H1 (cell line): ENCODE measurements at regions not wholly inside any gene's neighbourhood (a gene's known extent, or its start where the extent isn't known, plus 50 kb on each side); places are given as distances from the start of the nearest gene placed in this dataset.

Experiments
- BCL11A ChIP-seq, 2 experiments: IDR thresholded peaks; one replicate each; pipeline ENCODE4 v1.6.1; 2011; ENCODE audit warnings: low read depth in 2 of 2, low read length in 2 of 2, mild to moderate bottlenecking in 2 of 2
- CEBPB ChIP-seq: IDR thresholded peaks from 2 replicates; pipeline ENCODE4 v1.6.1; 2012; ENCODE audit warnings: low read depth, low read length
- EGR1 ChIP-seq: IDR thresholded peaks from 2 replicates; pipeline ENCODE4 v1.6.1; 2011; ENCODE audit warnings: low read depth, low read length, borderline replicate concordance
- JUND ChIP-seq: IDR thresholded peaks from 2 replicates; pipeline ENCODE4 v1.6.1; 2011; ENCODE audit warnings: mild to moderate bottlenecking, improper control_type of control experiment, low read length
- POLR2A ChIP-seq, 2 experiments: IDR thresholded peaks; 1 replicate in 1 of 2; 2 replicates in 1 of 2; pipeline ENCODE4 v1.6.1; 2011; ENCODE audit warnings: low read depth in 2 of 2, low read length in 2 of 2, mild to moderate bottlenecking in 2 of 2; ENCODE audit errors: control extremely low read depth in 1 of 2
- SP1 ChIP-seq: IDR thresholded peaks from 2 replicates; pipeline ENCODE4 v1.6.1; 2011; ENCODE audit warnings: low read depth, low read length
- SUZ12 ChIP-seq: fragments of 200-600 bp; sonication (generic); IDR thresholded peaks from 2 replicates; pipeline ENCODE4 v1.6.1; 2012; ENCODE audit warnings: mild to moderate bottlenecking, inconsistent platforms, low read length, moderate library complexity, mixed read lengths
- TAF1 ChIP-seq: IDR thresholded peaks from 2 replicates; pipeline ENCODE4 v1.6.1; 2011; ENCODE audit warnings: mild to moderate bottlenecking, low read depth, low read length
- TBP ChIP-seq: IDR thresholded peaks from 2 replicates; pipeline ENCODE4 v1.6.1; 2011; ENCODE audit warnings: low read depth, low read length, improper control_type of control experiment
- ZNF274 ChIP-seq: IDR thresholded peaks from 2 replicates; pipeline ENCODE4 v1.7.0; 2012; ENCODE audit warnings: low read length, borderline replicate concordance; ENCODE audit errors: extremely low read depth
- TF ChIP-seq, protein P1 (sequence below): IDR thresholded peaks from 2 replicates; pipeline ENCODE4 v1.6.1; 2012; ENCODE audit warnings: inconsistent platforms
- TF ChIP-seq, protein P2 (sequence below), 3 experiments: IDR thresholded peaks; 1 replicate in 2 of 3; 2 replicates in 1 of 3; pipeline versions ENCODE4 v1.5.1 to v1.6.1; 2011; ENCODE audit warnings: low read length in 3 of 3, mild to moderate bottlenecking in 3 of 3, inconsistent platforms in 2 of 3, low read depth in 1 of 3, moderate library complexity in 1 of 3; ENCODE audit not compliant: insufficient read depth in 1 of 3; ENCODE audit errors: control extremely low read depth in 1 of 3
- TF ChIP-seq, protein P3 (sequence below): IDR thresholded peaks from 2 replicates; pipeline ENCODE4 v1.6.1; 2012; ENCODE audit warnings: inconsistent platforms
- TF ChIP-seq, protein P4 (sequence below): IDR thresholded peaks from 2 replicates; pipeline ENCODE4 v1.6.1; 2012; ENCODE audit warnings: low read length, inconsistent platforms

DNA sequence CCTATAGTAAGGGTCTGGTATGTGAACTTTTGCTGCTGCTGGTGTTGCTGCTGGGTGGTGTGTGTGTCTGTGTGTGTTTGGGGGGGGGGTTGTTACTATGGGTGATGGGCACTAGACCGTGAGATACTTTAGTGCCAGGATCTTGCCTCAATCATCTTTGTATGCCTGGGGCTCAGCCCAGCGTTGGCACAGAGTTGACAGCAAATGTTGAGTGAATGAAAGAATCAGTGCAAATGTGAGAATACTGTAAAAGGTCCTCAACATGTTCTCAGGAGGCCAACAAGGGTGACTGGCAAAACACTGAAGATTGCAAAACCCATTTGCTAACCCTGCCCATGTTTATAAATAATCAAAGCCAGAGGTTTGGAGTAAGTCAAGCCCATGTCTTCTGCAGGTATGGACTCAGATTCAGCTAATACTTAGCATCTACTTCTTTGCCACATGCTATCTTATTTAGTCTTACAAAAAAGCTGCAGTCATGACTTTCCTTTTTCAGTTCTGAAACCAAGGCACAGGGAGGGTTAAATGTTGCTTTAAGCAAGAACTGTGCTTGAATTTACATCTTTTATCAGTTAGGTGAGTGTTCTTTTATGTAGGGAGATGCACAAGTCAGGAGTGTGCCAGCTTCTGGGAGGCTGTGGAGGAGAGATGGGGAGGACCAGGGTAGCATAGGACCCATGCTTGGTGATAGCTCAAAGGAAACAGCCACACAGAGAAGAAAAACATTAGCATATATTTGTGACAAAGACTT, 125.3 kb upstream of the SPACA1 start:
- TF ChIP-seq, protein P1, sequence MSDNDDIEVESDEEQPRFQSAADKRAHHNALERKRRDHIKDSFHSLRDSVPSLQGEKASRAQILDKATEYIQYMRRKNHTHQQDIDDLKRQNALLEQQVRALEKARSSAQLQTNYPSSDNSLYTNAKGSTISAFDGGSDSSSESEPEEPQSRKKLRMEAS: no peak
- TF ChIP-seq, protein P2, sequence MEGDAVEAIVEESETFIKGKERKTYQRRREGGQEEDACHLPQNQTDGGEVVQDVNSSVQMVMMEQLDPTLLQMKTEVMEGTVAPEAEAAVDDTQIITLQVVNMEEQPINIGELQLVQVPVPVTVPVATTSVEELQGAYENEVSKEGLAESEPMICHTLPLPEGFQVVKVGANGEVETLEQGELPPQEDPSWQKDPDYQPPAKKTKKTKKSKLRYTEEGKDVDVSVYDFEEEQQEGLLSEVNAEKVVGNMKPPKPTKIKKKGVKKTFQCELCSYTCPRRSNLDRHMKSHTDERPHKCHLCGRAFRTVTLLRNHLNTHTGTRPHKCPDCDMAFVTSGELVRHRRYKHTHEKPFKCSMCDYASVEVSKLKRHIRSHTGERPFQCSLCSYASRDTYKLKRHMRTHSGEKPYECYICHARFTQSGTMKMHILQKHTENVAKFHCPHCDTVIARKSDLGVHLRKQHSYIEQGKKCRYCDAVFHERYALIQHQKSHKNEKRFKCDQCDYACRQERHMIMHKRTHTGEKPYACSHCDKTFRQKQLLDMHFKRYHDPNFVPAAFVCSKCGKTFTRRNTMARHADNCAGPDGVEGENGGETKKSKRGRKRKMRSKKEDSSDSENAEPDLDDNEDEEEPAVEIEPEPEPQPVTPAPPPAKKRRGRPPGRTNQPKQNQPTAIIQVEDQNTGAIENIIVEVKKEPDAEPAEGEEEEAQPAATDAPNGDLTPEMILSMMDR (IDR thresholded peaks at IDR 0.05; ENCODE audit: control extremely low read depth in 1 of 3, insufficient read depth in 1 of 3, low read depth in 1 of 3, low read length in 3 of 3): no peak
- TF ChIP-seq ZNF274 (no peak), POLR2A (IDR thresholded peaks at IDR 0.05; ENCODE audit: control extremely low read depth in 1 of 2, low read depth in 2 of 2, low read length in 2 of 2) (no peak), SP1 (no peak), JUND (no peak), TAF1 (no peak), EGR1 (no peak), BCL11A (IDR thresholded peaks at IDR 0.05; ENCODE audit: low read depth in 2 of 2, low read length in 2 of 2) (no peak), CEBPB (no peak), TBP (no peak), SUZ12 (no peak)
- TF ChIP-seq, protein P3, sequence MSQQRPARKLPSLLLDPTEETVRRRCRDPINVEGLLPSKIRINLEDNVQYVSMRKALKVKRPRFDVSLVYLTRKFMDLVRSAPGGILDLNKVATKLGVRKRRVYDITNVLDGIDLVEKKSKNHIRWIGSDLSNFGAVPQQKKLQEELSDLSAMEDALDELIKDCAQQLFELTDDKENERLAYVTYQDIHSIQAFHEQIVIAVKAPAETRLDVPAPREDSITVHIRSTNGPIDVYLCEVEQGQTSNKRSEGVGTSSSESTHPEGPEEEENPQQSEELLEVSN: no peak
- TF ChIP-seq, protein P4, sequence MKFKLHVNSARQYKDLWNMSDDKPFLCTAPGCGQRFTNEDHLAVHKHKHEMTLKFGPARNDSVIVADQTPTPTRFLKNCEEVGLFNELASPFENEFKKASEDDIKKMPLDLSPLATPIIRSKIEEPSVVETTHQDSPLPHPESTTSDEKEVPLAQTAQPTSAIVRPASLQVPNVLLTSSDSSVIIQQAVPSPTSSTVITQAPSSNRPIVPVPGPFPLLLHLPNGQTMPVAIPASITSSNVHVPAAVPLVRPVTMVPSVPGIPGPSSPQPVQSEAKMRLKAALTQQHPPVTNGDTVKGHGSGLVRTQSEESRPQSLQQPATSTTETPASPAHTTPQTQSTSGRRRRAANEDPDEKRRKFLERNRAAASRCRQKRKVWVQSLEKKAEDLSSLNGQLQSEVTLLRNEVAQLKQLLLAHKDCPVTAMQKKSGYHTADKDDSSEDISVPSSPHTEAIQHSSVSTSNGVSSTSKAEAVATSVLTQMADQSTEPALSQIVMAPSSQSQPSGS: no peak
